GM21526 (cell line): ENCODE measurements at regions not wholly inside any gene's neighbourhood (a gene's known extent, or its start where the extent isn't known, plus 50 kb on each side); places are given as distances from the start of the nearest gene placed in this dataset.

Experiments
- ATAC-seq: cut with Tn5 transposase; IDR thresholded peaks from one replicate; pipeline ENCODE4 v1.9.1; 2021; ENCODE audit warnings: moderate library complexity; ENCODE audit not compliant: unreplicated experiment, low FRiP score

GRCh38 chr12:105825141-105825540 lies 313.6 kb downstream of the NUAK1 start:
- no peak for ATAC-seq

- ATAC-seq: no peak
Observed at GRCh38 chr12:105831372-105831771, 307.4 kb downstream of the NUAK1 start.

GRCh38 chr12:105832021-105832420 lies 306.7 kb downstream of the NUAK1 start:
- no peak for ATAC-seq

- no peak for ATAC-seq
Observed at GRCh38 chr12:105832806-105833205, 305.9 kb downstream of the NUAK1 start.

- ATAC-seq: no peak
Observed at GRCh38 chr12:105834496-105834895, 304.3 kb downstream of the NUAK1 start.

- ATAC-seq: no peak
Observed at GRCh38 chr12:105835580-105836241, 303.0 kb downstream of the NUAK1 start.

GRCh38 chr12:105836242-105836622 lies 302.5 kb downstream of the NUAK1 start:
- no peak for ATAC-seq

GRCh38 chr12:105839629-105840127 lies 299.1 kb downstream of the NUAK1 start:
- ATAC-seq: no peak

- ATAC-seq: no peak
Observed at GRCh38 chr12:105840384-105840783, 298.4 kb downstream of the NUAK1 start.

GRCh38 chr12:105841840-105842239 lies 296.9 kb downstream of the NUAK1 start:
- no peak for ATAC-seq

GRCh38 chr12:105843561-105843960 lies 295.2 kb downstream of the NUAK1 start:
- ATAC-seq: no peak

GRCh38 chr12:105843986-105844760 lies 294.6 kb downstream of the NUAK1 start:
- ATAC-seq: no peak

GRCh38 chr12:105846331-105846730 lies 292.4 kb downstream of the NUAK1 start:
- ATAC-seq: no peak

- no peak for ATAC-seq
Observed at GRCh38 chr12:105847068-105847467, 291.7 kb downstream of the NUAK1 start.

GRCh38 chr12:105848286-105848685 lies 290.5 kb downstream of the NUAK1 start:
- no peak for ATAC-seq

GRCh38 chr12:105850103-105850968 lies 288.4 kb downstream of the NUAK1 start:
- ATAC-seq: no peak

- ATAC-seq: no peak
Observed at GRCh38 chr12:105852496-105852895, 286.3 kb downstream of the NUAK1 start.

GRCh38 chr12:105852951-105853350 lies 285.8 kb downstream of the NUAK1 start:
- ATAC-seq: no peak

GRCh38 chr12:105854071-105854470 lies 284.7 kb downstream of the NUAK1 start:
- no peak for ATAC-seq

GRCh38 chr12:105855361-105856047 lies 283.2 kb downstream of the NUAK1 start:
- no peak for ATAC-seq
